ENCODE measurements at regions not wholly inside any gene's neighbourhood (a gene's known extent, or its start where the extent isn't known, plus 50 kb on each side); places are given as distances from the start of the nearest gene placed in this dataset.

- no peak overlapping the region for H2BK5ac ChIP-seq (ENCODE audit: low read length)
- H3K4me3 ChIP-seq (ENCODE audit: low read length in 2 of 2): no peak overlapping the region
- no peak overlapping the region for H4K91ac ChIP-seq (ENCODE audit: low read depth, low read length, poor library complexity)
- no peaks in the 10 kb centered on the region for H3K27me3 ChIP-seq (ENCODE audit: control insufficient read depth in 3 of 3, insufficient read depth in 3 of 3, low read depth in 1 of 3, low read length in 3 of 3)
- H2AFZ ChIP-seq (ENCODE audit: low read length): no peak overlapping the region
- H2BK12ac ChIP-seq (ENCODE audit: low read length): no peak overlapping the region
- peaks cover 0 to 1% of the 10 kb centered on the region in 2 donors for H3K4me1 ChIP-seq (ENCODE audit: control insufficient read depth in 2 of 2, insufficient read depth in 1 of 2, low read depth in 1 of 2, low read length in 2 of 2)
- no peak overlapping the region for H3K4ac ChIP-seq (ENCODE audit: low read length)
- no CpG with 5 or more reads among the region's 3 CpGs for whole genome bisulfite sequencing, 2 donors (ENCODE audit: extremely low coverage in 2 of 2, insufficient read length in 2 of 2, insufficient replicate concordance in 1 of 2)
- no peak overlapping the region for H2AK5ac ChIP-seq (ENCODE audit: low read depth, low read length)
- H4K8ac ChIP-seq (ENCODE audit: low read depth, low read length): no peak overlapping the region
- H2BK120ac ChIP-seq (ENCODE audit: low read depth, low read length): no peak overlapping the region
- no peaks in the 10 kb centered on the region for H3K9me3 ChIP-seq (replicated peaks in 1 of 2; ENCODE audit: control insufficient read depth in 2 of 2, insufficient read depth in 1 of 2, low read depth in 1 of 2, low read length in 2 of 2)
- H3K36me3 ChIP-seq (replicated peaks in 1 of 2; ENCODE audit: control insufficient read depth in 2 of 2, insufficient read depth in 2 of 2, low read length in 2 of 2): no peaks in the 10 kb centered on the region
- H3K9ac ChIP-seq (ENCODE audit: low read depth, low read length, poor library complexity): no peak overlapping the region
- H3K27ac ChIP-seq (replicated peaks; ENCODE audit: low read length): no peak overlapping the region
- DNase-seq (ENCODE audit: low spot score): no peak
- no peak overlapping the region for H3K4me2 ChIP-seq (ENCODE audit: insufficient read depth, low read length, poor library complexity, severe bottlenecking)
- H3K18ac ChIP-seq (ENCODE audit: low read length): no peak overlapping the region
- H2BK15ac ChIP-seq (ENCODE audit: low read length): no peak overlapping the region
- no peaks in the 10 kb centered on the region for H3K79me1 ChIP-seq (ENCODE audit: low read depth, low read length)
- no peak overlapping the region for H3K14ac ChIP-seq (ENCODE audit: low read length)
- no peak overlapping the region for H3K23ac ChIP-seq (ENCODE audit: low read depth, low read length, poor library complexity)
These were observed 61.2 kb upstream of the NEO1 start for GRCh38 chr15:72991026-72991425.

GRCh38 chr15:72983801-72984545, 68.3 kb upstream of the NEO1 start:
- H3K14ac ChIP-seq (ENCODE audit: low read length): no peak overlapping the region
- no peaks in the 10 kb centered on the region for H3K36me3 ChIP-seq (replicated peaks in 1 of 2; ENCODE audit: control insufficient read depth in 2 of 2, insufficient read depth in 2 of 2, low read length in 2 of 2)
- no peak overlapping the region for H3K23ac ChIP-seq (ENCODE audit: low read depth, low read length, poor library complexity)
- no peak for DNase-seq (ENCODE audit: low spot score)
- no CpG with 5 or more reads among the region's 3 CpGs for WGBS, 2 donors (ENCODE audit: extremely low coverage in 2 of 2, insufficient read length in 2 of 2, insufficient replicate concordance in 1 of 2)
- H4K8ac ChIP-seq (ENCODE audit: low read depth, low read length): no peak overlapping the region
- H2AFZ ChIP-seq (ENCODE audit: low read length): no peak overlapping the region
- no peak overlapping the region for H2BK5ac ChIP-seq (ENCODE audit: low read length)
- H3K18ac ChIP-seq (ENCODE audit: low read length): no peak overlapping the region
- no peak overlapping the region for H2BK120ac ChIP-seq (ENCODE audit: low read depth, low read length)
- no peak overlapping the region for H2BK15ac ChIP-seq (ENCODE audit: low read length)
- no peak overlapping the region for H3K4me2 ChIP-seq (ENCODE audit: insufficient read depth, low read length, poor library complexity, severe bottlenecking)
- H3K27ac ChIP-seq (replicated peaks; ENCODE audit: low read length): no peak overlapping the region
- H3K27me3 ChIP-seq (ENCODE audit: control insufficient read depth in 3 of 3, insufficient read depth in 3 of 3, low read depth in 1 of 3, low read length in 3 of 3): no peaks in the 10 kb centered on the region
- H3K9ac ChIP-seq (ENCODE audit: low read depth, low read length, poor library complexity): no peak overlapping the region
- no peak overlapping the region for H2AK5ac ChIP-seq (ENCODE audit: low read depth, low read length)
- no peaks in the 10 kb centered on the region for H3K4me1 ChIP-seq (ENCODE audit: control insufficient read depth in 2 of 2, insufficient read depth in 1 of 2, low read depth in 1 of 2, low read length in 2 of 2)
- peaks cover 0 to 3% of the 10 kb centered on the region in 2 donors for H3K9me3 ChIP-seq (replicated peaks in 1 of 2; ENCODE audit: control insufficient read depth in 2 of 2, insufficient read depth in 1 of 2, low read depth in 1 of 2, low read length in 2 of 2)
- no peak overlapping the region for H3K4me3 ChIP-seq (ENCODE audit: low read length in 2 of 2)
- H4K91ac ChIP-seq (ENCODE audit: low read depth, low read length, poor library complexity): no peak overlapping the region
- H2BK12ac ChIP-seq (ENCODE audit: low read length): no peak overlapping the region
- H3K79me1 ChIP-seq (ENCODE audit: low read depth, low read length): no peaks in the 10 kb centered on the region
- no peak overlapping the region for H3K4ac ChIP-seq (ENCODE audit: low read length)

GRCh38 chr15:72982714-72983113, 69.5 kb upstream of the NEO1 start:
- H4K8ac ChIP-seq (ENCODE audit: low read depth, low read length): no peak overlapping the region
- no peak for DNase-seq (ENCODE audit: low spot score)
- no peak overlapping the region for H3K4me3 ChIP-seq (ENCODE audit: low read length in 2 of 2)
- H3K23ac ChIP-seq (ENCODE audit: low read depth, low read length, poor library complexity): no peak overlapping the region
- H3K27me3 ChIP-seq (ENCODE audit: control insufficient read depth in 3 of 3, insufficient read depth in 3 of 3, low read depth in 1 of 3, low read length in 3 of 3): no peaks in the 10 kb centered on the region
- H4K91ac ChIP-seq (ENCODE audit: low read depth, low read length, poor library complexity): no peak overlapping the region
- no peak overlapping the region for H2AK5ac ChIP-seq (ENCODE audit: low read depth, low read length)
- no peak overlapping the region for H3K9ac ChIP-seq (ENCODE audit: low read depth, low read length, poor library complexity)
- H3K18ac ChIP-seq (ENCODE audit: low read length): no peak overlapping the region
- no peak overlapping the region for H2BK120ac ChIP-seq (ENCODE audit: low read depth, low read length)
- WGBS, 2 donors (ENCODE audit: extremely low coverage in 2 of 2, insufficient read length in 2 of 2, insufficient replicate concordance in 1 of 2): no CpG with 5 or more reads among the region's 2 CpGs
- no peak overlapping the region for H3K27ac ChIP-seq (replicated peaks; ENCODE audit: low read length)
- H3K4ac ChIP-seq (ENCODE audit: low read length): no peak overlapping the region
- H2BK5ac ChIP-seq (ENCODE audit: low read length): no peak overlapping the region
- H3K4me1 ChIP-seq (ENCODE audit: control insufficient read depth in 2 of 2, insufficient read depth in 1 of 2, low read depth in 1 of 2, low read length in 2 of 2): peaks cover 0 to 2% of the 10 kb centered on the region in 2 donors
- H2BK15ac ChIP-seq (ENCODE audit: low read length): no peak overlapping the region
- no peak overlapping the region for H2AFZ ChIP-seq (ENCODE audit: low read length)
- H3K14ac ChIP-seq (ENCODE audit: low read length): no peak overlapping the region
- no peak overlapping the region for H3K4me2 ChIP-seq (ENCODE audit: insufficient read depth, low read length, poor library complexity, severe bottlenecking)
- H2BK12ac ChIP-seq (ENCODE audit: low read length): no peak overlapping the region
- H3K9me3 ChIP-seq (replicated peaks in 1 of 2; ENCODE audit: control insufficient read depth in 2 of 2, insufficient read depth in 1 of 2, low read depth in 1 of 2, low read length in 2 of 2): peaks cover 0 to 3% of the 10 kb centered on the region in 2 donors
- no peaks in the 10 kb centered on the region for H3K79me1 ChIP-seq (ENCODE audit: low read depth, low read length)
- H3K36me3 ChIP-seq (replicated peaks in 1 of 2; ENCODE audit: control insufficient read depth in 2 of 2, insufficient read depth in 2 of 2, low read length in 2 of 2): no peaks in the 10 kb centered on the region

- Histone ChIP-seq H2AFZ (ENCODE audit: low read length) (no peak overlapping the region), H2BK5ac (ENCODE audit: low read length) (no peak overlapping the region), H3K27ac (replicated peaks; ENCODE audit: low read length) (no peak overlapping the region), H3K4me3 (ENCODE audit: low read length in 2 of 2) (no peak overlapping the region), H3K27me3 (ENCODE audit: control insufficient read depth in 3 of 3, insufficient read depth in 3 of 3, low read depth in 1 of 3, low read length in 3 of 3) (peaks cover 0 to 3% (median 2%) of the 10 kb centered on the region in 3 experiments), H3K9ac (ENCODE audit: low read depth, low read length, poor library complexity) (no peak overlapping the region), H3K9me3 (replicated peaks in 1 of 2; ENCODE audit: control insufficient read depth in 2 of 2, insufficient read depth in 1 of 2, low read depth in 1 of 2, low read length in 2 of 2) (peaks cover 0 to 3% of the 10 kb centered on the region in 2 donors), H2BK15ac (ENCODE audit: low read length) (no peak overlapping the region), H3K4ac (ENCODE audit: low read length) (no peak overlapping the region), H3K14ac (ENCODE audit: low read length) (no peak overlapping the region), H2AK5ac (ENCODE audit: low read depth, low read length) (no peak overlapping the region), H3K79me1 (ENCODE audit: low read depth, low read length) (no peaks in the 10 kb centered on the region), H4K91ac (ENCODE audit: low read depth, low read length, poor library complexity) (no peak overlapping the region), H4K8ac (ENCODE audit: low read depth, low read length) (no peak overlapping the region), H3K4me2 (ENCODE audit: insufficient read depth, low read length, poor library complexity, severe bottlenecking) (no peak overlapping the region), H2BK12ac (ENCODE audit: low read length) (no peak overlapping the region), H3K18ac (ENCODE audit: low read length) (no peak overlapping the region), H3K36me3 (replicated peaks in 1 of 2; ENCODE audit: control insufficient read depth in 2 of 2, insufficient read depth in 2 of 2, low read length in 2 of 2) (no peaks in the 10 kb centered on the region), H3K4me1 (ENCODE audit: control insufficient read depth in 2 of 2, insufficient read depth in 1 of 2, low read depth in 1 of 2, low read length in 2 of 2) (peaks cover 0 to 2% of the 10 kb centered on the region in 2 donors), H2BK120ac (ENCODE audit: low read depth, low read length) (no peak overlapping the region), H3K23ac (ENCODE audit: low read depth, low read length, poor library complexity) (no peak overlapping the region)
- WGBS, 2 donors (ENCODE audit: extremely low coverage in 2 of 2, insufficient read length in 2 of 2, insufficient replicate concordance in 1 of 2): no CpG with 5 or more reads among the region's 1 CpG
- DNase-seq (ENCODE audit: low spot score): no peak
These were observed 71.6 kb upstream of the NEO1 start for GRCh38 chr15:72980661-72981060.

Measured in neuronal stem cell (in vitro differentiated cells).